B cell (primary cell): ENCODE measurements at regions not wholly inside any gene's neighbourhood (a gene's known extent, or its start where the extent isn't known, plus 50 kb on each side); places are given as distances from the start of the nearest gene placed in this dataset.

Source experiments
- EZH2 ChIP-seq: IDR thresholded peaks from 2 replicates; pipeline ENCODE4 v1.6.1; 2012; ENCODE audit warnings: borderline replicate concordance, low read depth, mild to moderate bottlenecking, moderate library complexity, low read length; ENCODE audit not compliant: insufficient read depth, poor library complexity, severe bottlenecking
- TF ChIP-seq, protein P1 (sequence below): fragments of 200-600 bp; IDR thresholded peaks from one replicate; pipeline ENCODE4 v1.8.0; 2022; ENCODE audit warnings: antibody characterized with exemption, mild to moderate bottlenecking

- TF ChIP-seq, protein P1, sequence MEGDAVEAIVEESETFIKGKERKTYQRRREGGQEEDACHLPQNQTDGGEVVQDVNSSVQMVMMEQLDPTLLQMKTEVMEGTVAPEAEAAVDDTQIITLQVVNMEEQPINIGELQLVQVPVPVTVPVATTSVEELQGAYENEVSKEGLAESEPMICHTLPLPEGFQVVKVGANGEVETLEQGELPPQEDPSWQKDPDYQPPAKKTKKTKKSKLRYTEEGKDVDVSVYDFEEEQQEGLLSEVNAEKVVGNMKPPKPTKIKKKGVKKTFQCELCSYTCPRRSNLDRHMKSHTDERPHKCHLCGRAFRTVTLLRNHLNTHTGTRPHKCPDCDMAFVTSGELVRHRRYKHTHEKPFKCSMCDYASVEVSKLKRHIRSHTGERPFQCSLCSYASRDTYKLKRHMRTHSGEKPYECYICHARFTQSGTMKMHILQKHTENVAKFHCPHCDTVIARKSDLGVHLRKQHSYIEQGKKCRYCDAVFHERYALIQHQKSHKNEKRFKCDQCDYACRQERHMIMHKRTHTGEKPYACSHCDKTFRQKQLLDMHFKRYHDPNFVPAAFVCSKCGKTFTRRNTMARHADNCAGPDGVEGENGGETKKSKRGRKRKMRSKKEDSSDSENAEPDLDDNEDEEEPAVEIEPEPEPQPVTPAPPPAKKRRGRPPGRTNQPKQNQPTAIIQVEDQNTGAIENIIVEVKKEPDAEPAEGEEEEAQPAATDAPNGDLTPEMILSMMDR = no peak
- TF ChIP-seq EZH2 = no peak
Observed at GRCh38 chr1:220450927-220451326, 77.0 kb upstream of the MARK1 start.
